DMS53 treated with DMSO at 0.1 percent for 48 hours (cell line): ENCODE measurements at regions not wholly inside any gene's neighbourhood (a gene's known extent, or its start where the extent isn't known, plus 50 kb on each side); places are given as distances from the start of the nearest gene placed in this dataset.
"Not testable (repeated sequence)": the region's sequence is repeated elsewhere in the genome, so short reads cannot be mapped to it uniquely, and the experiment has no call there.

Experiments
- DNase-seq: peaks from one replicate; lab custom pipeline; 2025; ENCODE audit not compliant: unreplicated experiment; lab: John Stamatoyannopoulos, UW

DNA sequence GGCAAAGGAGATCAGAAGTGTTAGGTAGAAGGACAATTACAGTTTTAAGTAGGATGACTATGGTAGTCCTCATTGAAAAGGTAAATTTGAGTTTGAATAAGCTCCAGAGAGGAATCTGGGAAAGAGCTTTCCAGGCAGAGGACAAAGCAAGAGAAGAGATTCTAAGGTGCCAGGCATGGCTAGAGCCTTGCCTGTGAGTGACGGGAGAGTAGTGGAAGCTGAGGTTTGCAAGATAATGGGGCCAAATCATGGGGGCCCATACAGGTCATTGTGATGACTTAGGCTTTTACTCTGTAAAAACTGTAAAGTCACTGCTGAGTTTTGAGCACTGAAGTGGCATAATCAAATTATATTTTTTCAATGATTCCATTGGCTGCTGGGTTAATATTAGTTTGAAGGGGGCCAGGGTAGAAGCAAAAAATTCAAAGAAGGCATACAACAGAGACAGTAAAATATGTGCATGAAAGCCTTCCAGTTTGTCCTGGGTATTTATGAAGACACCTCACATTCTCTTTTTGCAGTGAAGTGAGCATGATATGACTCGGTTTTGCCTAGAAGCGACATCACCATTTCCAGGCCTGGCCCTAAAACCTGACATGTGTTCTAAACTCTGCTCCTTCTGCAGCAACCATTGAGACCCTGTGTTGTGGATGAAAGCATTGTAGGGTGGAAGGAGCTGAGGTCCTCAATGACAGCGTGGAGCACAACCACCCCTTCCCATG, 279.8 kb upstream of the TNC start:
- DNase-seq = no peak

DNA sequence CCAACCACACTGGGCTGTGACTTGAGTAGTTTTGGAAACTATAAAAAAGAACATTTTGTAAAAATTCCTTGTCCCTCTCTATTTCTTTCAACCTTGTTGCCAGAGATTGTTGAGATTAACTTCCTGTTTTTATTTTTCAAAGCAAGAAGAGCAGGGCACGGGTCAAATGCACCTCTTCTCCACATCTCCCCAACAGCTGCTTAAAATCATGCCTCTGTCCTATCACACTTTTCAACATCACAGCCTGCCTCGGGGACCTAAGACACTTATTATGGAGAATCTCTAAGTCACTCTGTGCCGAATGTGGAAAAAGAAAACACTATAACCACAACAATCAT, 280.3 kb upstream of the TNC start:
- no peak for DNase-seq

DNA sequence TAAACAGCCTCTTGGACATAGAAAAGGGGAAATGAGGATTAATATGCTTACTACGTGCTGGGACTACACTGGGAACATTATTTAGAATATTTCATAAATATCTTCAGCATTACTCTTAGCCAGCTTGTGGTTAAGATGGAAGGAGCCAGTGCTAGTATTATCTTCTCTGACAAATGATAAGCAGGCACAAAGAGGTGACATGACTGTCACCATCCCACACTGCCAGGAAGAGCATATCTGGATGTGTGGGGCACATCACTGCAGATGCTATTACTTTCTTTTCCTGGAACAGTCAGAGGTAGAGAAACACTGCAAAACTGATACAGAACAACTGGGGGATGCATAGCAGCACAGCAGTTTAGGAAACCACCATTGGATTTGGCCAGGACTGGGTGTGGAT, 281.0 kb upstream of the TNC start:
- DNase-seq = no peak

DNA sequence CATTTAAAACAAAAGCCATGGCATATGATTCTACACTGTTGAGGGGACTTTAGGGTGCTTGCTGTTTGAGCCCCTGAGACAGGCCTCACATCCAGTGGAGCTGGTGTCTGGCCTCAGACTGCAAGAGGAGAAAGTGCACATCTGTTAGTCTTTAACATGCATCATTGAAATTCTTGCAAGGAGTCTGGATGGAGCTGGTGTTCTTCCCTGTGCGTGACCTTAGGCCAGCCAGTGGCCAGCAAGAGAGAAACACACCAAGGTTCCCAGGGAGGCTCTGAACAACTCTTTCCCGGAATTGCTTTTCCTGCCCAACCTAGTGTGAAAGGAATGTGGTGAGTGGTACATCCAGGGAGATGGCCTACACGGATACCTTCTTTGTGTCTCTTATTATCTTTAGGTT, 282.8 kb upstream of the TNC start:
- DNase-seq = no peak

DNA sequence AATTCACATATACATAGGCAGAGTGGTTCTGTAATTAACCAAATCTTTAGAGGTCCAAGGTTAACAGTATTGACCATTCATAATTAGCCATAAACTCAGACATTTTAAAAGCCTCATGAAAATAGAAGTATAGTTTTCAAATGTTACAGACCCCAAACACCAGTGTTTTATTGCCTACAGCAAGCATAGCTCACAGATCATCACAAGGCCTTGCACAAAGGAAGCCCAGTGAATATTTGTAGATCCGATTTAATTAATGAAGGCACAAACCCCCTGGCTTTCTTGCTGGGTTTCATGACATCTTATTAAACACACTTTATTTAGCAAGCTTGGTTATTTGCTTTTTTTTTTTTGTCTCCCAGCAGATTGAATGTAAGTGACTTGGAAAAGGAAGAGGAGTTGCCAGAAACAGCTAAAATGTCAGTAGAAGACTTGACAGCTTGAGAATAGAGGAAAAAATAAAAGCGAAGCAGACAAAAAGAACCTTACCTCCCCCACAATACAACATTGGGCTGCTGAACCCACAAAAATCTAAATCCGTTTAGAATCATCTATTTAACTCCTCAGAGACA, 283.9 kb upstream of the TNC start:
- no peak for DNase-seq

DNA sequence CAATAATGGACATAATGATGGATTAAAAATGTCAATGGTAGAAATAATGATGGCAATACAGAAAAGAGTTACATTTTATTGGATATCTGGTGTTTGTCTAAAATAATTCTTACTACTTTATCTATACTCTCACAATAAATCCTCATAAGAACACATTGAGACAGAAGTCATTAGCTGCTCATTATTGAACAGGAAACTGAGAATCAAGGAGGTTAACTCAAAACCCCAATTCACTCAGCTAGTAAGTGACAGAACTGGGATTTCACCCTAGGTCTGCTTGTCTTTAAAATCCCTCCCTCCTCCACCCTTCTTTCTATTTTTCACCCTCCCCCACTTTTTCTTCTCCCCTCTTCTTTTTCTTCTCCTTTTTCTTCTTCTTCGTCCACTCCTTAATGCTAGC, 285.8 kb upstream of the TNC start:
- no peak for DNase-seq

DNA sequence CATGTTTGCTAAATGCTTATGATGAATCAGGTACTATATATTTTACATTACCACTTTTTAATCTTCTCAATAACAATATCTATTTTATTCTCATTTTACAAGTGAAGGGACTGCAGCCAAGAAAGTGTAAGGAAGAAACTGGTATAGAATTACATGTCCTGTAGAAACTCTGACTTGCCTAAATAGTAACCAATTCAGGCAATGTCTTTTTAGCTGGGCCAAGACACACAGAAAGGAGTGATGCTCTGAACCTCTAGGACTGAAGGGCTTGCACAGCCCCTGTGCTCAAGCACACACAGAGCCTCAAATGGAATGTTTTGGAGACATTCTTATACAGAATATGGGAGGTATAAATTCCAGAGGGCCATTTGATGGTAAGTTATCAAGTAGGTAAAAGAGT, 286.4 kb upstream of the TNC start:
- no peak for DNase-seq

DNA sequence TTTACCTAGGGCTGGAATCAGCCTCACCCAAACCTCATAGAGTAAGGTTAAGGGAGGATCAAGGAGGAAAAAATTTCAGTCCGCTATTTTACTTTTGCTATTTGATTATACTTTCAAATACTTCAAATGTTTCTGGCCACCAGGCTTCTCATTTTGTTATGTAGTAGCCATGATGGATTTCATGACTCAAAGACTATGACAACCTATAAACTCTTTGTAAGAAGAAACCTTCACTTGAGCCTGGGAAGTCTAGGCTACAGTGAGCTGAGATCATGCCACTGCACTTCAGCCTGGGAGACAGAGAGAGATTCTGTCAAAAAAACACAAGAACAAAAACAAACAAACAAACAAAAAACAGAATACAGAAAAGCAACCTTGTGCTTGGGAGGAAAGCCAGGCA, 293.6 kb upstream of the TNC start:
- DNase-seq = no peak

DNA sequence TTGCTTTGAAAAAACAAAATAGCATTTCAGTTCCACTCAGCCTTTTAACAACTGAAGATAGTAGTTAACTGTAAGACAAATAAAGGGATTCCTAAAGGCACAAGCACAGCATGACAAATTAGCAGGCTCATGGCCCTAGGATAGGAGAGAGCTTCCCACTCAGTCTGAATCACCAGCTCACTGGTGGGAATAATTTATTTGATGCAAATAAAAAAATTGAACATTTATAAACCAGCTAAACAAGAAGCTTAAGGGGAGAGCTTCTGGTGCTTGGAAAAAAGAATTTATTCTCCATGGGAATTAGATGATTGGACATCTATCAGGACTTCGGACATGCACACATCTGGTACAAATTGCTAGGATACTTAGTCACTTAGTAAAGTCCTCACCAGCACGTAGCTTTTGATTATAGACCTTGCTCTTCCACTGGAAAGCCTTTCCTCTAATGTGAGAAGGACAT, 294.1 kb upstream of the TNC start:
- DNase-seq = no peak

DNA sequence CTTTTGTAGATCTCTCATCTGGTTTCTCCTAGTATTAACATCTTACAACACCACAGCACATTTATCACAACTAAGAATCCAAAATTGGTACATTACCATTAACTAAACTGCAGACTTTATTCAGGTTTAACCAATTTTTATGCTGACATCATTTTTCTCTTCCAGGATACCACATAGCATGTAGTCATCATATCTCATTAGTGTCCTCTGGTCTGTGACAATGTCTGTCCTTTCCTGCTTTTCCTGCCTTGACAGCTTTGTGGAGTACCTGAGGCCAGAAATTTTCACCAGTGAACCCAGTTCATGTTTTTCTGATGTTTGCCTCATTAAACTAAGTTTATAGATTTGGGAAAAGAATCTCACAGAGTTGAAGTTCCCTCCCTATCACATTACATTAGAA, 294.7 kb upstream of the TNC start:
- no peak for DNase-seq

DNA sequence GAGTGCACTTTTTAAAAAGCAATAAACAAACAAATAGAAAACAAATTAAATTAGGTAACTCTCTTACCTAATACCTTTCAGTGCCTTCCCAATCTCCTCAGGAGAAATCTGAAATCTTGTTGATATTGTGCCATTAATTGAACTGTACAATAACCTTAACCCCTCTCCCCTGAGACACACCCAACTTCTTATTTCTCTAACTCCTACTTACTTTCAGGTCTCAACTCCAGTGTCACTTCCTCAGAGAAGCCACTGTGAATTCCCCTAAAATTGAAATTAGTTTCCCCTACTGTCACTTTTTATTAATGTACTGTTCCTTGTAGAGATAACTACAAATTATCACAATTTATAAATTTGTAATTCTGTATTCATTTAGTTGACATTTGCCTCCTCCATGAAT, 295.3 kb upstream of the TNC start:
- DNase-seq = no peak

DNA sequence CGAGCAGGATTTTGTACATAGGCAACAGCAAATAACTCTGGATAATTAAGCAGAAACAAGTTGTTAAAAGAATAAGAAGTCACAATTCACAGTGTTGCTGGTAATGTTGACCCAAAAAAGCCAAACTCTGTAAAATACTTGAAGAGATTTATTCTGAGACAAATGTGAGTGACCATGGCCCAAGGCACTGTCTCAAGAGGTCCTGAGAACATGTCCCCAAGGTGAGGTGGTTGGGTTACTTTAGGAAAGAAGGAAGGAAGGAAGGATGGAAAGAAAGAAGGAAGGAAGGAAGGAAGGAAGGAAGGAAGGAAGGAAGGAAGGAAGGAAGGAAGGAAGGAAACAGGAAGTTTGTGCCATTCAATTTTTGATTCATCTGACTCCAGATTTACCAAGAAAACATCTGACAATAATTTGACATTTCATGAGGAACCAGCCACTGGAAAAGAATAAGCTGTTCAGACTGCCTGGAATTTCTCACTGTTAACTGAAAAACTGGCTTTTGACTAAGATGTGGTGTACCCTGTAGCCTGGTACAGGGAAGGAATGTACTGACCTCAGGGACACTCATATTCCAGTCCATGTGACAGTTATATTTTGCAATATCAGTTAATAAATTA, 295.9 kb upstream of the TNC start:
- DNase-seq = no peak

DNA sequence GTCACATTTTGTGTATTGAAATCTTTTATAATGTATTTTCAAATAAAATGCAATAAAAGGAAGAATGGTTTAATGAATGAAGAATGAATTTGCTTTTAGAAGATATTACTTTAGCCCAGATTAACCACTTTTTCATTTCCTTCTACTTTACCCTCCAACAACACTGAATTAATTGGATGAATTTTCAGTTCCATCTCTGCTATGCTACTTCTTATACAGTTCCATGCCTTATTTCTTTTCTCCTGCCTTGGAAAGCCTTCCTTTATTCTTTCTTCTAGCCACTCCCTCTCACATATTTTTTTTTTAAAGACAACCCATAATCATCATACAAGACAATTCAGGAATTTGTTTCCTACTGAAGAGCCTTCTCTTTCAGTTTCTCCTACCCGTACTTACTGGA, 296.6 kb upstream of the TNC start:
- DNase-seq = no peak

DNA sequence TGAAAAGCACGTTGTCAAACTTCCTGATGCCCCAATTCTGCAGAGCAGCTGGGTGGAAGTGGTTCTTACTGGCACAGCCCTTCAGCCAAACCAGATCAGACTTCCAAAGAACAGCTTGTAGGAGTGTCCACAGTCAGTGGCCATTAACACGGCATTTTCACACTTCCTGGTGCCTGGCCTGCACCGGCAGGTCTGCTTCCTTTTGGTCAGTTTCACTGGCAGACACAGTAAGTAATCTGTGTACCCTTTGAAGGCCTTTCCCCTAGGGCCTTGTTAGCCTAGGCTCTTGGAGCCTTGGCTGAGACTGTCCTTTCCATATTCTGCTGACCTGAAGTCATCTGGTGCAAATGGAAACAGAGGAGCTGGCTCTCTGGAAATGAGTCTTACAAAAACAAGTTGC, 297.5 kb upstream of the TNC start:
- DNase-seq = no peak

DNA sequence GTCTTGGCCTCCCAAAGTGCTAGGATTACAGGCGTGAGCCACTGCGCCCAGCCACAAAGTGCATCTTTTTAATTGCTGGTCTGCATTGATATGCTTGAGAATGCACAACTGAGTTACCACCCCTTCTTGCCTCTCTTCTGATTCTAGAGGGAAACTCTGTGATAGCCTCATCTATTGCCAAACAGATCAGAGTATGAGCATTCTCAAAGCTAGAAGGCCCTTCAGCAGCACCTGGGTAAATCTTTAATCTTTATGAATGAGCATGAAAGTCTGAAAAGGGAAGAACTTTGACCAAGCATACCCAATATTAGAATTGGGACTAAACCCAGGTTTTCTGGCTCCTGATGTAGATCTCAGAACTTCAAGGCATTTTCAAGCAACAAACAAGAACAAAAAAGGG, 298.3 kb upstream of the TNC start:
- no peak for DNase-seq

DNA sequence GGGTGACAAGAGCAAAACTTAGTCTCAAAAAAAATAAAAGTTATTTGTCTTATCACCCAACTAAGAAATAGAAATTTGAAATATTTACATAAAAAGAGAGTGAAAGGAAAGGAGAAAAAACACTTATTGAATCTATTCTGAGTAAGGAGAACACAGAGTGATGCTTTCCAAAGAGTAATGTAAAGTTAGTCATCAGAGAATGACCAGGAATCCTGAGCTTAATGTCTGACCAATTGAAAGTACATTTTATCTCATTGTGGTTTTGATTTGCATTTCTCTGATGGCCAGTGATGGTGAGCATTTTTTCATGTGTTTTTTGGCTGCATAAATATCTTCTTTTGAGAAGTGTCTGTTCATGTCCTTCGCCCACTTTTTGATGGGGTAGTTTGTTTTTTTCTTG, 300.2 kb upstream of the TNC start:
- DNase-seq = not testable (repeated sequence)

DNA sequence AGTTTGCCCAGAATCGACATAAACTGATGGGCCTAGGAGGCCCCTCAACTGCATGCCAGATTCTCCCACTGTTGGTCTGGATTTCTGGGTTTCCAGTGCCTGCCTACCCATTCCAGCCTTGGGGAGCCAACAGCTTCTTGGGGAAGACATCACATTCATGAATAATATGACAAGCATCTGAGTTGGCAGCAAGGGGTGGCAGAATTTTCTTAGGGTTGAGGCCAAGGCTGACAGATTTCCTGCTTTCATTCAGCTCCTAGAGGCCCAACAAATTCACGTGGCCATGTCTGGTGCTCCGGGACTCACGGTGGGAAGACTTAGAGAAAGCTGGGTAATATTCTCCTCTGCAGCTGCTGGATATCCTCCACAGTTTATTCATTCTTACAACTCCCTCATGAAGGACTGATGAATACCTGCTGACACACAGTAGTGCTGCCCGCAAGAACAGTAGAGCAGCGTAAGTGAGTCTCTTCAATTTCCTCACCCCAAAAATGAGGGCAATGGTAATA, 305.0 kb upstream of the TNC start:
- no peak for DNase-seq

DNA sequence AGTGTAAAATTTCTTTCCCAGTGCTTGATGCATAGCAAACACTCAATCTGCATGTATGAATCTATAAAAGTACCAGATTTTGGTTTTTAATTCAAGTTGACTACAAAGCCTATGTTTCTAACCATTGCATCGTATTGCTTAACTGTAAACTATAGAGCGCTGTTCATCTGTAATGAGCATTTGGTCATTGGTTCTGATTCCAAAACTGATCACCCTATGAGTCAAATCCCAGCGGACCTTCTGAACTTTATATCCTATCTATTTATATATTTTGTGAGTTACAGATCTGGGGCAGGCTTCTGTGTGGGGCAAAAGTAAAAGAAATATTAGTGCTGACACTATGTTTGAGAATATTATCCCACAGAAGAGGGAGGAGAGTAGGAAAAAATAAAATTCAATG, 305.7 kb upstream of the TNC start:
- DNase-seq = no peak

DNA sequence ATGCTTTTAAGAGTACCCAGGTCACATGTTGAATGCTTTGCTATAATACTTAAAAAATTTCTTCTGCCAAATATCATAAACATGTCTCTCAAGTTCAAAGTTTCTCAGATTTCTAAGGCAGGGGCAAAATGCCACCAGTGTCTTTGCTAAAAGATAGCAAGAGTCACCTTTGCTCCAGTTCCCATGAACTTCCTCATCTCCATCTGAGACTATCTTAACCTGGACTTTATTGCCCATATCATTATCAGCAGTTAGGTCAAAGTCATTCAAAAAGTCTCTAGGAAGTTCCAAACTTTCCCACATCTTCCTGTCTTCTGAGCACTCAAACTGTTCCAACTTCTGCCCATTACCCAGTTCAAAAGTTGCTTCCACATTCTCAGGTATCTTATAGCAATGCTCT, 307.6 kb upstream of the TNC start:
- DNase-seq = no peak

DNA sequence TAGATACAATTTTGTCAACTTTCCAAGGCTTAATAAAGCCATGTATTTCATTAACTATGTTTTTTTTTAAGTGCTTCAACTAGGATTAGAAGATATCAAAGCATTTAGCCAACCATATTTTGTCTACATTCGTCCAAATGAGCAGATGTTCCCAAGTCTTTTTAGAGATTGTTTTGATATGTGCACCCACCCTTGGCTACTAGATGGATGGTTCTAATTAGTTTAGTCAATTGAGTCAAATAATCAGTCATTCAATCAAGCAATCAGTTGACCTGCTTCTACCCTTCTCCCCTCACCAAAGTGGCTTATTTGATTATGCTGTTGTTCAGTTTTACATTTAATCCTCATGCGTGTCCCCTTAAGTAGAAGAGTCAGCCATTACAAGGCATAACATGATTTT, 319.5 kb upstream of the TNC start:
- no peak for DNase-seq

DNA sequence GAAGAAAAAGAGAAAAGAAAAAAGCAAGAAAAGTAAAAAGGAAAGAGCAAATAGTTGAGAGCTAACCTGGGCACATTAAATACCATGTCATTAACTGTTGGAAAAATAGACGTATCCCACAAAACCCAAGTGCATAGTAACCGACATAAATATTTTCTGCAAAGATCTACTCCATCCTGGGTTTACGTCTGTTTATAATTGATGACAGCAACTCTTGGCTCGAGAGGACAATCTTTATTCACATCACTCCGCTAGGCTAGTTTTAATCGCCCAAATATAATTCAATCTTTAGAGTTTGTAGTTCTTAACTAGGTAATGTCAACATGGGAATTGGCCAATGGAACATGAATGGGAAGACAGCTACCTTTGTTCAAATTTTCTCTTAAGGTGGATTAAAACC, 321.7 kb upstream of the TNC start:
- no peak for DNase-seq

DNA sequence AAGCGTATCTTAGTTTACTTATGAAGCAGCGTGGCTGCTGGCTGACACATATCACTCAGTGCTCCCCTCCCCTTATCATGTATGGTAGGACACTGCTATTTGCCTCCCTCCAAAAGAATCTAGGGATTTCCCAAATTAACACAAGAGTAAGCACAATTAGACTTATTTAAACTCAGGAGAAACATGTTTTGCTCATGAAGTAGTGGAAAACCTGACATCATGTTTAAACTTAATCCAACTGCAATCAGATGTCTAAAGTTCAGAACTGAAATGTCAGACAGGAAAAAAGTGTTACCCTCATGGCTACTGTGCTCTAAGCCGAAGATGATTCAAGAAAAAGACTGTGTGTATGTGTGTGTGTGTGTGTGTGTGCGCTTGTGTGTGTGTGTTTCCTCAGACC, 324.1 kb upstream of the TNC start:
- no peak for DNase-seq

DNA sequence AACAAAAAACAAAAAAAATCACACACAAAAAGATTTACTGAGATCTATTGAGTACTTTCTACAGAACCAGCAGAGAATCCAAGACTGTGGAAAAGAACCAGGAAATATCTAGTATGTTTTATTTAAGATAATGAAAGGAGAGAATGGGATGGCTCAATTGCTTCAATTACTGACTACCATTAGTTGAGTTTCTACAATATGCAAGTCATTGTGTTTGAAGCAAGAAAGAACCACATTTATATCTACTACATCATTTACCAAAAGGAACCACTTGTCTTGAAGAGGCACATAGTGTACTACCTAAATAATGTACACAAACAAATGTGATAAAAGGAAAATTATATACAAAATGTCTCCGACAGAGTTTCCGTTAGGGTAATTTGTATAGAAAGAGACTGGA, 325.9 kb upstream of the TNC start:
- DNase-seq = no peak
